ENCODE measurements at regions not wholly inside any gene's neighbourhood (a gene's known extent, or its start where the extent isn't known, plus 50 kb on each side); places are given as distances from the start of the nearest gene placed in this dataset.
"Not testable (repeated sequence)": the region's sequence is repeated elsewhere in the genome, so short reads cannot be mapped to it uniquely, and the experiment has no call there.

DNA sequence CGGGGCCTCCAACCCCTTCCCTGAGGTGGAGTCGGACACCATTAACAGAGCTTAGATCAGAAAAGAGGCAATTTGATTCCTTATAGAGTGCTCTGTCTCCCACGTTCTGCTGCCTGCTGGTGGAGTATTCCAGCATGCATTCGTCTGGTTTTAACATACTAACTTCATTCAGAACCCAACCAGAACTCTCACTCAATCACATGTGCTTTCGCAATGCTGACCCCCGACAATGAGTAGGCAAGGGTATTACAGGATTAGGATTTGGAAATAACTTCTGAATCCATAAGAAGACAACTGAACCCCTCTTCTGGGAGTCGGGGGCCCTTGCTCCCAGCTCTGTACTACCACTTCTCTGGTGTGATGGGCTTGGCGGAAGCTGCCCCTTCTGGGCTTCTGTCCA, 55.7 kb upstream of the HABP2 start:
- DNase-seq: peak in 1 of 2 donors; percentile 56
- H3K36me3 ChIP-seq: no peaks in the 10 kb centered on the region
- intact Hi-C loops (cut with DNase I; ENCODE audit: low total_unique reads): no loop called here

GRCh38 chr10:113498997-113499396, 53.9 kb upstream of the HABP2 start:
- TF ChIP-seq CTCF (IDR thresholded peaks at IDR 0.05): no peak
- no peaks in the 10 kb centered on the region for H3K27me3 ChIP-seq
- no peak overlapping the region for H3K4me3 ChIP-seq
- no peaks in the 10 kb centered on the region for H3K36me3 ChIP-seq
- no peak overlapping the region for H3K27ac ChIP-seq
- DNase-seq: no peak
- intact Hi-C loops (cut with DNase I; ENCODE audit: low total_unique reads): no loop called here
- H3K9me3 ChIP-seq: no peaks in the 10 kb centered on the region
- peaks cover 0 to 47% (median 34%) of the 10 kb centered on the region in 4 donors for H3K4me1 ChIP-seq

More for the DNA sequence above, 55.7 kb upstream of the HABP2 start:
- peaks cover 0 to 65% (median 50%) of the 10 kb centered on the region in 4 donors for H3K4me1 ChIP-seq
- no peak overlapping the region for H3K4me3 ChIP-seq
- no peak overlapping the region for H3K27ac ChIP-seq
- no peak for TF ChIP-seq CTCF (IDR thresholded peaks at IDR 0.05)
- H3K27me3 ChIP-seq: no peaks in the 10 kb centered on the region
- H3K9me3 ChIP-seq: no peaks in the 10 kb centered on the region

DNA sequence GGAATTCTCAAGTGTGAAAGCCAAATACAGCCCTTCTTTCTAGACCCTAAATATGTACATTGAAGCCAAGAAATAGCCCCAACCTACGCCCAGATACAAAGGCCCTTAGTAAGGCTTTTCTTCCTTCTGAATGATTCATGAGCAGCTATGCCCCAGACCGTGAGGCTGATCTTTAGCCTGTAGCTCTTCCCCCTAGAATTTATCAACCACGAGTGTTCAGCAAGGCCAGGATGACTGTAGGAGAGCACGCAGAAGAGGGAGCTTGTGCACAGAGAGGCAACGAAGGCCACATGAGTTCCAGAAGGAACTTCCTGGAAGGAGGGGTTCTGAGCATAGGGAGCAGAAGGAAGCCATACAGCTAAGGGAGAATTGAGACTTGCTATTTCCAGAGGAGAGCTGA, 53.0 kb upstream of the HABP2 start:
- TF ChIP-seq CTCF (IDR thresholded peaks at IDR 0.05): no peak
- intact Hi-C loops (cut with DNase I; ENCODE audit: low total_unique reads): no loop called here
- Histone ChIP-seq H3K4me3 (no peak overlapping the region), H3K4me1 (peaks cover 0 to 39% (median 26%) of the 10 kb centered on the region in 4 donors), H3K27ac (no peak overlapping the region), H3K27me3 (no peaks in the 10 kb centered on the region), H3K36me3 (no peaks in the 10 kb centered on the region), H3K9me3 (no peaks in the 10 kb centered on the region)
- no peak for DNase-seq

- DNase-seq; H3K27ac ChIP-seq; intact Hi-C loops (cut with DNase I; ENCODE audit: low total_unique reads); H3K36me3 ChIP-seq; H3K27me3 ChIP-seq; H3K4me3 ChIP-seq; H3K9me3 ChIP-seq: not testable (repeated sequence)
- peaks cover 0 to 27% (median 15%) of the 10 kb centered on the region in 4 donors for H3K4me1 ChIP-seq
These were observed 51.8 kb upstream of the HABP2 start for GRCh38 chr10:113501031-113501430.

Measured in tibial artery (tissue), 4 donors.